HEK293 (cell line): ENCODE measurements at regions not wholly inside any gene's neighbourhood (a gene's known extent, or its start where the extent isn't known, plus 50 kb on each side); places are given as distances from the start of the nearest gene placed in this dataset.
A peak's percentile ranks its signal among the peaks of the same experiment; 100 is the strongest.

Source experiments
- HOXA7 ChIP-seq: sonication (generic); formaldehyde crosslinking; IDR thresholded peaks from 2 replicates; pipeline ENCODE4 v1.8.1; 2022; ENCODE audit warnings: missing genetic modification reagents, borderline replicate concordance
- KLF1 ChIP-seq: fragments of 450-650 bp; formaldehyde crosslinking; IDR thresholded peaks from 2 replicates; pipeline ENCODE4 v1.5.1; 2016; ENCODE audit warnings: missing biosample characterization, missing genetic modification characterization
- KLF9 ChIP-seq: fragments of 450-650 bp; formaldehyde crosslinking; IDR thresholded peaks from 2 replicates; pipeline ENCODE4 v1.5.1; 2016; ENCODE audit warnings: missing biosample characterization, missing genetic modification characterization, low read depth
- MEIS1 ChIP-seq: sonication (generic); formaldehyde crosslinking; IDR thresholded peaks from 2 replicates; pipeline ENCODE4 v1.8.1; 2022; ENCODE audit warnings: missing genetic modification reagents, mild to moderate bottlenecking, borderline replicate concordance
- PRDM1 ChIP-seq: fragments of 450-650 bp; formaldehyde crosslinking; IDR thresholded peaks from 2 replicates; pipeline ENCODE4; 2016; ENCODE audit warnings: missing biosample characterization, missing genetic modification characterization
- ZBTB20 ChIP-seq: fragments of 450-650 bp; formaldehyde crosslinking; IDR thresholded peaks from 2 replicates; pipeline ENCODE4 v1.5.1; 2016; ENCODE audit warnings: missing biosample characterization, missing genetic modification characterization
- ZBTB21 ChIP-seq: fragments of 450-650 bp; formaldehyde crosslinking; IDR thresholded peaks from 2 replicates; pipeline ENCODE4 v1.5.1; 2017; ENCODE audit warnings: missing biosample characterization, missing genetic modification characterization
- ZFP3 ChIP-seq: fragments of 450-650 bp; formaldehyde crosslinking; IDR thresholded peaks from 2 replicates; pipeline ENCODE4 v1.5.1; 2016; ENCODE audit warnings: low read depth, missing biosample characterization, missing genetic modification characterization
- ZFP37 ChIP-seq: fragments of 450-650 bp; formaldehyde crosslinking; IDR thresholded peaks from 2 replicates; pipeline ENCODE4 v1.5.1; 2016; ENCODE audit warnings: missing biosample characterization, missing genetic modification characterization
- ZNF202 ChIP-seq: fragments of 450-650 bp; formaldehyde crosslinking; IDR thresholded peaks from 2 replicates; pipeline ENCODE4 v1.5.1; 2016; ENCODE audit warnings: missing biosample characterization, missing genetic modification characterization, borderline replicate concordance
- ZNF211 ChIP-seq: fragments of 450-650 bp; formaldehyde crosslinking; IDR thresholded peaks from 2 replicates; pipeline ENCODE4 v1.5.1; 2016; ENCODE audit warnings: low read depth, missing biosample characterization, missing genetic modification characterization
- ZNF274 ChIP-seq, 2 experiments: fragments of 200-500 bp in 1 of 2; fragments of 450-650 bp in 1 of 2; sonication (Bioruptor generic) in 1 of 2; formaldehyde crosslinking in 1 of 2; IDR thresholded peaks; 2 replicates each; pipeline versions ENCODE4 v1.5.1 to v1.6.1; 2014 to 2016; ENCODE audit warnings: borderline replicate concordance in 1 of 2, inconsistent platforms in 1 of 2, low read length in 1 of 2, missing biosample characterization in 1 of 2, missing genetic modification characterization in 1 of 2
- ZNF416 ChIP-seq: fragments of 450-650 bp; formaldehyde crosslinking; IDR thresholded peaks from 2 replicates; pipeline ENCODE4 v1.5.1; 2016; ENCODE audit warnings: missing biosample characterization, missing genetic modification characterization
- ZNF48 ChIP-seq: fragments of 450-650 bp; formaldehyde crosslinking; IDR thresholded peaks from 2 replicates; pipeline ENCODE4 v1.5.1; 2016; ENCODE audit warnings: missing biosample characterization, missing genetic modification characterization
- ZNF501 ChIP-seq: fragments of 450-650 bp; formaldehyde crosslinking; IDR thresholded peaks from 2 replicates; pipeline ENCODE4 v1.5.1; 2016; ENCODE audit warnings: missing biosample characterization, missing genetic modification characterization
- ZNF544 ChIP-seq: fragments of 450-650 bp; formaldehyde crosslinking; IDR thresholded peaks from 2 replicates; pipeline ENCODE4 v1.5.0; 2017; ENCODE audit warnings: missing biosample characterization, missing genetic modification characterization
- ZNF600 ChIP-seq: fragments of 450-650 bp; formaldehyde crosslinking; IDR thresholded peaks from 2 replicates; pipeline ENCODE4 v1.5.1; 2016; ENCODE audit warnings: missing biosample characterization, missing genetic modification characterization
- ZNF658 ChIP-seq: fragments of 450-650 bp; formaldehyde crosslinking; IDR thresholded peaks from 2 replicates; pipeline ENCODE4; 2016; ENCODE audit warnings: missing biosample characterization, missing genetic modification characterization
- ZNF701 ChIP-seq: fragments of 450-650 bp; formaldehyde crosslinking; IDR thresholded peaks from 2 replicates; pipeline ENCODE4 v1.5.1; 2016; ENCODE audit warnings: missing biosample characterization, missing genetic modification characterization
- ZNF707 ChIP-seq: fragments of 450-650 bp; formaldehyde crosslinking; IDR thresholded peaks from 2 replicates; pipeline ENCODE4 v1.5.1; 2016; ENCODE audit warnings: missing biosample characterization, missing genetic modification characterization
- ZNF776 ChIP-seq: fragments of 450-650 bp; formaldehyde crosslinking; IDR thresholded peaks from 2 replicates; pipeline ENCODE4 v1.5.0; 2017; ENCODE audit warnings: missing biosample characterization, missing genetic modification characterization, borderline replicate concordance
- ZNF791 ChIP-seq: fragments of 450-650 bp; formaldehyde crosslinking; IDR thresholded peaks from 2 replicates; pipeline ENCODE4 v1.5.1; 2016; ENCODE audit warnings: missing biosample characterization, missing genetic modification characterization
- ZXDB ChIP-seq: fragments of 450-650 bp; formaldehyde crosslinking; IDR thresholded peaks from 2 replicates; pipeline ENCODE4 v1.5.1; 2016; ENCODE audit warnings: missing biosample characterization, missing genetic modification characterization
- TF ChIP-seq, protein P1 (sequence below): fragments of 450-650 bp; formaldehyde crosslinking; IDR thresholded peaks from 2 replicates; pipeline ENCODE4 v1.5.1; 2016; ENCODE audit warnings: missing biosample characterization, missing genetic modification characterization
- TF ChIP-seq, protein P2 (sequence below): fragments of 450-650 bp; formaldehyde crosslinking; IDR thresholded peaks from 2 replicates; pipeline ENCODE4 v1.5.1; 2016; ENCODE audit warnings: missing biosample characterization, missing genetic modification characterization
- TF ChIP-seq, protein P3 (sequence below): fragments of 450-650 bp; formaldehyde crosslinking; IDR thresholded peaks from 2 replicates; pipeline ENCODE4 v1.5.1; 2016; ENCODE audit warnings: missing biosample characterization, missing genetic modification characterization
- TF ChIP-seq, protein P4 (sequence below): fragments of 450-650 bp; formaldehyde crosslinking; conservative IDR thresholded peaks from 2 replicates; pipeline ENCODE4 v1.5.1; 2016; ENCODE audit warnings: low read depth, missing biosample characterization, missing genetic modification characterization
- TF ChIP-seq, protein P5 (sequence below): fragments of 450-650 bp; formaldehyde crosslinking; IDR thresholded peaks from 2 replicates; pipeline ENCODE4 v1.5.1; 2016; ENCODE audit warnings: missing biosample characterization, missing genetic modification characterization
- TF ChIP-seq, protein P6 (sequence below): fragments of 450-650 bp; formaldehyde crosslinking; IDR thresholded peaks from 2 replicates; pipeline ENCODE4 v1.5.1; 2016; ENCODE audit warnings: missing biosample characterization, missing genetic modification characterization

DNA sequence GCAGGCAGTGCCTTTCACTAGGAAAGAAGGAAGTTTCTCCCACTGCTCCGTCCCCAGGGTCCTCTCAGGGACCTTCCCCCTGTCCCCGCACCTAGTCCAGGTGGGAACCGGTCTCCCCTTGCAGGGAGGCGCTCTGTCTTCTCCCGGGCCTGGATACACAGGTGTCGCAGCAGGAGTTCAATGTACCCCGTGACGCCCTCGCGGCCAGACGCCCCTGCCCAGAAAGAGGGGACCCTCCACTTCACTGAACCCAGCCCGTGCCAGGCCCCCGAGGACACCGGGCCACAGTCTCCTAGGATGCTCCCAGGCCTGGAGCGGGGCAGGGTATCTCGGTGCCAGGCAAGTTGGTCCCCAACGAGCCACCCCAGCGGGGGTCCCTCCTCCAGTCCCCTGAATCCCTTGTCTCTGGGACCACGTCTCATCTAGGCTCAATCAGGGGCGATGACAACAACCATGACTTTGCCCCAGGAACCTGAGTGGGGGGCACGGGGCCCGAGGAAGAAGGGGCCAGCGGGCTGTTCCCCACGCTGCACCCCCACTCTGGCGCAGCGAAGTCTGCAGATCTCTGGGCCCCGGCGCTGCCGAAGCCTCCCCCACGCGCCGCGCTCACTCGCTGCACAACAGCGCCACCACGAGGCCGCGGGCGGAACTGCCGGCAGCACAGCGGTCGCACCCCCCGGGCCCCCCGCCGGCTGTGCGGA is 103.0 kb downstream of the EDN3 start (continued):
- TF ChIP-seq, protein P1, sequence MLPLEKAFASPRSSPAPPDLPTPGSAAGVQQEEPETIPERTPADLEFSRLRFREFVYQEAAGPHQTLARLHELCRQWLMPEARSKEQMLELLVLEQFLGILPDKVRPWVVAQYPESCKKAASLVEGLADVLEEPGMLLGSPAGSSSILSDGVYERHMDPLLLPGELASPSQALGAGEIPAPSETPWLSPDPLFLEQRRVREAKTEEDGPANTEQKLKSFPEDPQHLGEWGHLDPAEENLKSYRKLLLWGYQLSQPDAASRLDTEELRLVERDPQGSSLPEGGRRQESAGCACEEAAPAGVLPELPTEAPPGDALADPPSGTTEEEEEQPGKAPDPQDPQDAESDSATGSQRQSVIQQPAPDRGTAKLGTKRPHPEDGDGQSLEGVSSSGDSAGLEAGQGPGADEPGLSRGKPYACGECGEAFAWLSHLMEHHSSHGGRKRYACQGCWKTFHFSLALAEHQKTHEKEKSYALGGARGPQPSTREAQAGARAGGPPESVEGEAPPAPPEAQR (tag by site-specific recombination), result no peak
- no peak for TF ChIP-seq ZFP37 (tag by site-specific recombination)
- no peak for TF ChIP-seq ZNF416 (tag by site-specific recombination)
- TF ChIP-seq ZFP3 (tag by site-specific recombination), result no peak
- TF ChIP-seq ZNF791 (tag by site-specific recombination), result no peak
- TF ChIP-seq KLF9, result peak; percentile 33; the same call in 1 of the 2 replicates
- TF ChIP-seq ZBTB21 (tag by site-specific recombination), result no peak
- TF ChIP-seq ZNF501 (tag by site-specific recombination), result no peak
- no peak for TF ChIP-seq ZNF776 (tag by site-specific recombination)
- no peak for TF ChIP-seq ZXDB
- TF ChIP-seq ZNF658 (tag by site-specific recombination), result no peak
- TF ChIP-seq, protein P2, sequence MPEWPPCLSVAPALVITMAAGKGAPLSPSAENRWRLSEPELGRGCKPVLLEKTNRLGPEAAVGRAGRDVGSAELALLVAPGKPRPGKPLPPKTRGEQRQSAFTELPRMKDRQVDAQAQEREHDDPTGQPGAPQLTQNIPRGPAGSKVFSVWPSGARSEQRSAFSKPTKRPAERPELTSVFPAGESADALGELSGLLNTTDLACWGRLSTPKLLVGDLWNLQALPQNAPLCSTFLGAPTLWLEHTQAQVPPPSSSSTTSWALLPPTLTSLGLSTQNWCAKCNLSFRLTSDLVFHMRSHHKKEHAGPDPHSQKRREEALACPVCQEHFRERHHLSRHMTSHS (tag by site-specific recombination), result no peak
- no peak for TF ChIP-seq ZNF202 (tag by site-specific recombination)
- no peak for TF ChIP-seq ZBTB20 (tag by site-specific recombination)
- no peak for TF ChIP-seq KLF1 (tag by site-specific recombination)
- TF ChIP-seq MEIS1 (CRISPR knock-in tag), result no peak
- TF ChIP-seq, protein P3, sequence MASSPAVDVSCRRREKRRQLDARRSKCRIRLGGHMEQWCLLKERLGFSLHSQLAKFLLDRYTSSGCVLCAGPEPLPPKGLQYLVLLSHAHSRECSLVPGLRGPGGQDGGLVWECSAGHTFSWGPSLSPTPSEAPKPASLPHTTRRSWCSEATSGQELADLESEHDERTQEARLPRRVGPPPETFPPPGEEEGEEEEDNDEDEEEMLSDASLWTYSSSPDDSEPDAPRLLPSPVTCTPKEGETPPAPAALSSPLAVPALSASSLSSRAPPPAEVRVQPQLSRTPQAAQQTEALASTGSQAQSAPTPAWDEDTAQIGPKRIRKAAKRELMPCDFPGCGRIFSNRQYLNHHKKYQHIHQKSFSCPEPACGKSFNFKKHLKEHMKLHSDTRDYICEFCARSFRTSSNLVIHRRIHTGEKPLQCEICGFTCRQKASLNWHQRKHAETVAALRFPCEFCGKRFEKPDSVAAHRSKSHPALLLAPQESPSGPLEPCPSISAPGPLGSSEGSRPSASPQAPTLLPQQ (tag by site-specific recombination), result peak; percentile 89
- no peak for TF ChIP-seq ZNF701 (tag by site-specific recombination)
- TF ChIP-seq, protein P4, sequence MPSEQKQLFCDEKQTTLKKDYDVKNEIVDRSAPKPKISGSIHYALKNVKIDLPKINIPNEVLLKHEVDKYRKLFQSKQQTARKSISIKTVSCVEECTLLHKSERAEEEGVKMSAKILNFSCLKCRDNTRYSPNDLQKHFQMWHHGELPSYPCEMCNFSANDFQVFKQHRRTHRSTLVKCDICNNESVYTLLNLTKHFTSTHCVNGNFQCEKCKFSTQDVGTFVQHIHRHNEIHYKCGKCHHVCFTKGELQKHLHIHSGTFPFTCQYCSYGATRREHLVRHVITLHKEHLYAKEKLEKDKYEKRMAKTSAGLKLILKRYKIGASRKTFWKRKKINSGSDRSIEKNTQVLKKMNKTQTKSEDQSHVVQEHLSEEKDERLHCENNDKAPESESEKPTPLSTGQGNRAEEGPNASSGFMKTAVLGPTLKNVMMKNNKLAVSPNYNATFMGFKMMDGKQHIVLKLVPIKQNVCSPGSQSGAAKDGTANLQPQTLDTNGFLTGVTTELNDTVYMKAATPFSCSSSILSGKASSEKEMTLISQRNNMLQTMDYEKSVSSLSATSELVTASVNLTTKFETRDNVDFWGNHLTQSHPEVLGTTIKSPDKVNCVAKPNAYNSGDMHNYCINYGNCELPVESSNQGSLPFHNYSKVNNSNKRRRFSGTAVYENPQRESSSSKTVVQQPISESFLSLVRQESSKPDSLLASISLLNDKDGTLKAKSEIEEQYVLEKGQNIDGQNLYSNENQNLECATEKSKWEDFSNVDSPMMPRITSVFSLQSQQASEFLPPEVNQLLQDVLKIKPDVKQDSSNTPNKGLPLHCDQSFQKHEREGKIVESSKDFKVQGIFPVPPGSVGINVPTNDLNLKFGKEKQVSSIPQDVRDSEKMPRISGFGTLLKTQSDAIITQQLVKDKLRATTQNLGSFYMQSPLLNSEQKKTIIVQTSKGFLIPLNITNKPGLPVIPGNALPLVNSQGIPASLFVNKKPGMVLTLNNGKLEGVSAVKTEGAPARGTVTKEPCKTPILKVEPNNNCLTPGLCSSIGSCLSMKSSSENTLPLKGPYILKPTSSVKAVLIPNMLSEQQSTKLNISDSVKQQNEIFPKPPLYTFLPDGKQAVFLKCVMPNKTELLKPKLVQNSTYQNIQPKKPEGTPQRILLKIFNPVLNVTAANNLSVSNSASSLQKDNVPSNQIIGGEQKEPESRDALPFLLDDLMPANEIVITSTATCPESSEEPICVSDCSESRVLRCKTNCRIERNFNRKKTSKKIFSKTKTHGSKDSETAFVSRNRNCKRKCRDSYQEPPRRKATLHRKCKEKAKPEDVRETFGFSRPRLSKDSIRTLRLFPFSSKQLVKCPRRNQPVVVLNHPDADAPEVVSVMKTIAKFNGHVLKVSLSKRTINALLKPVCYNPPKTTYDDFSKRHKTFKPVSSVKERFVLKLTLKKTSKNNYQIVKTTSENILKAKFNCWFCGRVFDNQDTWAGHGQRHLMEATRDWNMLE (tag by site-specific recombination), result no peak
- no peak for TF ChIP-seq ZNF707 (tag by site-specific recombination)
- TF ChIP-seq ZNF274 (IDR thresholded peaks at IDR 0.05; ENCODE audit: low read length), result no peak
- no peak for TF ChIP-seq ZNF274 (tag by site-specific recombination; IDR thresholded peaks at IDR 0.05; ENCODE audit: borderline replicate concordance)
- no peak for TF ChIP-seq ZNF48
- TF ChIP-seq, protein P5, sequence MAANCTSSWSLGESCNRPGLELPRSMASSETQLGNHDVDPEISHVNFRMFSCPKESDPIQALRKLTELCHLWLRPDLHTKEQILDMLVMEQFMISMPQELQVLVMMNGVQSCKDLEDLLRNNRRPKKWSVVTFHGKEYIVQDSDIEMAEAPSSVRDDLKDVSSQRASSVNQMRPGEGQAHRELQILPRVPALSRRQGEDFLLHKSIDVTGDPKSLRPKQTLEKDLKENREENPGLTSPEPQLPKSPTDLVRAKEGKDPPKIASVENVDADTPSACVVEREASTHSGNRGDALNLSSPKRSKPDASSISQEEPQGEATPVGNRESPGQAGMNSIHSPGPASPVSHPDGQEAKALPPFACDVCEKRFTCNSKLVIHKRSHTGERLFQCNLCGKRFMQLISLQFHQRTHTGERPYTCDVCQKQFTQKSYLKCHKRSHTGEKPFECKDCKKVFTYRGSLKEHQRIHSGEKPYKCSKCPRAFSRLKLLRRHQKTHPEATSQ (tag by site-specific recombination), result no peak
- TF ChIP-seq PRDM1 (tag by site-specific recombination), result no peak
- no peak for TF ChIP-seq ZNF600 (tag by site-specific recombination)
- no peak for TF ChIP-seq HOXA7 (CRISPR knock-in tag)
- no peak for TF ChIP-seq ZNF544 (tag by site-specific recombination)
- TF ChIP-seq, protein P6, sequence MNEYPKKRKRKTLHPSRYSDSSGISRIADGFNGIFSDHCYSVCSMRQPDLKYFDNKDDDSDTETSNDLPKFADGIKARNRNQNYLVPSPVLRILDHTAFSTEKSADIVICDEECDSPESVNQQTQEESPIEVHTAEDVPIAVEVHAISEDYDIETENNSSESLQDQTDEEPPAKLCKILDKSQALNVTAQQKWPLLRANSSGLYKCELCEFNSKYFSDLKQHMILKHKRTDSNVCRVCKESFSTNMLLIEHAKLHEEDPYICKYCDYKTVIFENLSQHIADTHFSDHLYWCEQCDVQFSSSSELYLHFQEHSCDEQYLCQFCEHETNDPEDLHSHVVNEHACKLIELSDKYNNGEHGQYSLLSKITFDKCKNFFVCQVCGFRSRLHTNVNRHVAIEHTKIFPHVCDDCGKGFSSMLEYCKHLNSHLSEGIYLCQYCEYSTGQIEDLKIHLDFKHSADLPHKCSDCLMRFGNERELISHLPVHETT (tag by site-specific recombination), result no peak
- no peak for TF ChIP-seq ZNF211 (tag by site-specific recombination)
